ENCODE measurements at regions not wholly inside any gene's neighbourhood (a gene's known extent, or its start where the extent isn't known, plus 50 kb on each side); places are given as distances from the start of the nearest gene placed in this dataset.

GRCh38 chr1:99579691-99580172, 66.2 kb upstream of the PALMD start:
- no peak for TF ChIP-seq CTCF (IDR thresholded peaks at IDR 0.05; ENCODE audit: insufficient read depth, low read length, missing control alignments)
- no peak overlapping the region for H3K4me3 ChIP-seq (ENCODE audit: low read depth, low read length)
- CTCF ChIA-PET: interaction anchor here (2.9 kb wide), 1 partner anchor 9 kb away, joined by 8 read pairs; no protein-coding TSS in a partner anchor
- DNase-seq (ENCODE audit: low read depth, low spot score): no peak
- POLR2A ChIA-PET: no interaction called here

GRCh38 chr1:99580451-99580850, 65.5 kb upstream of the PALMD start:
- TF ChIP-seq CTCF (IDR thresholded peaks at IDR 0.05; ENCODE audit: insufficient read depth, low read length, missing control alignments): no peak
- ChIA-PET POLR2A (no interaction called here), CTCF (interaction anchor here (2.9 kb wide), 1 partner anchor 9 kb away, joined by 8 read pairs; no protein-coding TSS in a partner anchor)
- no peak overlapping the region for H3K4me3 ChIP-seq (ENCODE audit: low read depth, low read length)
- DNase-seq (ENCODE audit: low read depth, low spot score): no peak

GRCh38 chr1:99587008-99587407, 58.9 kb upstream of the PALMD start:
- no peak overlapping the region for H3K4me3 ChIP-seq (ENCODE audit: low read depth, low read length)
- no peak for DNase-seq (ENCODE audit: low read depth, low spot score)
- POLR2A ChIA-PET: no interaction called here
- CTCF ChIA-PET: no interaction called here
- no peak for TF ChIP-seq CTCF (IDR thresholded peaks at IDR 0.05; ENCODE audit: insufficient read depth, low read length, missing control alignments)

GRCh38 chr1:99589186-99589636, 56.7 kb upstream of the PALMD start:
- H3K4me3 ChIP-seq (ENCODE audit: low read depth, low read length): no peak overlapping the region
- CTCF ChIA-PET: interaction anchor here (1.6 kb wide), 1 partner anchor 9 kb away, joined by 8 read pairs; no protein-coding TSS in a partner anchor
- DNase-seq (ENCODE audit: low read depth, low spot score): no peak
- POLR2A ChIA-PET: no interaction called here
- no peak for TF ChIP-seq CTCF (IDR thresholded peaks at IDR 0.05; ENCODE audit: insufficient read depth, low read length, missing control alignments)

GRCh38 chr1:99590578-99591209, 55.2 kb upstream of the PALMD start:
- H3K4me3 ChIP-seq (ENCODE audit: low read depth, low read length): no peak overlapping the region
- no peak for TF ChIP-seq CTCF (IDR thresholded peaks at IDR 0.05; ENCODE audit: insufficient read depth, low read length, missing control alignments)
- peak; percentile 90 for DNase-seq (ENCODE audit: low read depth, low spot score)
- ChIA-PET POLR2A (interaction anchor here (1.0 kb wide), 1 partner anchor 9 kb away, joined by 3 read pairs; no protein-coding TSS in a partner anchor), CTCF (interaction anchor here (0.8 to 1.2 kb wide), 2 partner anchors 95 to 109 kb away, joined by 3 read pairs; no protein-coding TSS in a partner anchor)

- CTCF ChIA-PET: no interaction called here
- POLR2A ChIA-PET: no interaction called here
- DNase-seq (ENCODE audit: low read depth, low spot score): no peak
- TF ChIP-seq CTCF (IDR thresholded peaks at IDR 0.05; ENCODE audit: insufficient read depth, low read length, missing control alignments): no peak
- H3K4me3 ChIP-seq (ENCODE audit: low read depth, low read length): no peak overlapping the region
Observed at GRCh38 chr1:99591886-99592285, 54.0 kb upstream of the PALMD start.

Measured in AG04449 (cell line).